ENCODE measurements at regions not wholly inside any gene's neighbourhood (a gene's known extent, or its start where the extent isn't known, plus 50 kb on each side); places are given as distances from the start of the nearest gene placed in this dataset.
"Not testable (repeated sequence)": the region's sequence is repeated elsewhere in the genome, so short reads cannot be mapped to it uniquely, and the experiment has no call there.

DNA sequence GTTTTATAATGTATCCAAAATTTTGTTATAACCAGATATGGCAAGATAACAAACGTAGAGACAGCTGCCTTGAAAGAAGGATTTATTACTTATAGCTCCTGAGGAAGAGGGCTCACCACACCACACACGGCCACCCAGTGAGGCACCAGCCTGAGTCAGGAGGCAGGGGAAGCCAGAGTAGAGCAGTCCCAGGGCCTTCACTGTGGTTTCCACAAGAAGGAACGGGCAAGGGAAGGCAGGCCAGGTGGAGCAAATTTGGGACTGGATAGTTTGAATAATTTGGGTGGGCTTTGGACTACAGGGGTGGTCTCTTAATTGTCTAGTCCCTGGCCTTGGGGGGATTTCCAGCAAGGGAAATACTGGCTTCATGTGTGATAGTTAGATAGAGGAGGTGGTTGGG, 72.5 kb downstream of the RRAGC start:
- DNase-seq (ENCODE audit: low spot score in 2 of 2): no peak
- FAIRE-seq: no peak

DNA sequence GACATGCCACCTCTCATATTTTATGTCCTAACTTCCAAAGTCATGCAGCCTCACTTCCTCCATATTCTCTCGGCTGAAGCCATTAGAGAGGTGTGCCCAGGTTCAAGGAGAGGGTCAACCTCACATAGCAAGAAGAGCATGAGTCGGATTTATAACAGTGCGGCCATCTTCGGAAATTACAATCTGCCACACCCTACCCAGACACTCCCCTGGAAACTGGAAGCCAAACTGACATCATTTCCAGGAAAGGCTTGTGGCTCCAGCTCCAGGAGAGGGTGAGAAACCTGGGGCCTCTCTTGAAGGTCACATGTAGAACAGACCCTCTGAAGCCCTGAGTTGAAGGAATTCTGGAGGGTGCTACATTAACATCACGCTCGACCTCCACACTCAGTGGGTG, 73.5 kb downstream of the RRAGC start:
- FAIRE-seq (no peak), DNase-seq (ENCODE audit: low spot score in 2 of 2) (no peak)

GRCh38 chr1:38785285-38786039, 74.1 kb downstream of the RRAGC start:
- FAIRE-seq: no peak
- no peak for DNase-seq (ENCODE audit: low spot score in 2 of 2)

DNA sequence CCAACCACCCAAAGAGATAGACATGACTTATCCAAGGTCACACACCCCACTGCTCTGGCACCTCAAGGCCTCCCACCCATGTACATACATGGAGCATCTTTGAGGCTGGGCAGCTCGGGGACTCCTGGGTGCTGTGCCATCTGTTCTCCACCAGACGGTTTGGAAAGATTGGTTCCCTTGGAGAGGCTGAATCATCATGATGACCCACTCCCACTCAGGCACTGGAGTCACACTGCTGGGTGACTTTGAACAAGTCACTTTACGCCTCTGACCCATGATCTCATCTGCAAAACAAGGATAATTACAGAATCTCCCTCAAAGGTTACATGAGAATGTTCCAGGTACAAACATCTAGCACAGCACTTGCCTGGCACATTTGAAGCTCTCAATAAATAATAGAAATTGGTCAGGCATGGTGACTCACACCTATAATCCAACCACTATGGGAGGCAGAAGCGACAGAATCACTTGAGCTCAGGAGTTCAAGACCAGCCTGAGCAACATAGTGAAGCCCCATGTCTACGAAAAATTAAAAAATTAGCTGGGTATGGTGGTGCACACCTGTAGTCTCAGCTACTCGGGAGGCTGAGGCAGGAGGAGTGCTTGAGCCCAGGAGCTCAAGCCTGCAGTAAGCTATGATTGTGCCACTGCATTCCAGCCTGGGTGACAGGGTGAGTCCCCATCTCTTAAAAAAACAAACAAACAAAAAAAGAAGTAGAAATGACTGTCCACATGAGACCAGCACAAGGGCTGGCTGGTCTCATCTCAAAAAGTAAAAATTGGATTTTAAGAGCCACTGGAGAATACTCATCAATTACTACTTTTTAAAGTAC, 74.9 kb downstream of the RRAGC start:
- DNase-seq (ENCODE audit: low spot score in 2 of 2): no peak
- no peak for FAIRE-seq

GRCh38 chr1:38783640-38784229, 75.8 kb downstream of the RRAGC start:
- FAIRE-seq (no peak), DNase-seq (ENCODE audit: low spot score in 2 of 2) (peak in 1 of 2 donors; percentile 34)

DNA sequence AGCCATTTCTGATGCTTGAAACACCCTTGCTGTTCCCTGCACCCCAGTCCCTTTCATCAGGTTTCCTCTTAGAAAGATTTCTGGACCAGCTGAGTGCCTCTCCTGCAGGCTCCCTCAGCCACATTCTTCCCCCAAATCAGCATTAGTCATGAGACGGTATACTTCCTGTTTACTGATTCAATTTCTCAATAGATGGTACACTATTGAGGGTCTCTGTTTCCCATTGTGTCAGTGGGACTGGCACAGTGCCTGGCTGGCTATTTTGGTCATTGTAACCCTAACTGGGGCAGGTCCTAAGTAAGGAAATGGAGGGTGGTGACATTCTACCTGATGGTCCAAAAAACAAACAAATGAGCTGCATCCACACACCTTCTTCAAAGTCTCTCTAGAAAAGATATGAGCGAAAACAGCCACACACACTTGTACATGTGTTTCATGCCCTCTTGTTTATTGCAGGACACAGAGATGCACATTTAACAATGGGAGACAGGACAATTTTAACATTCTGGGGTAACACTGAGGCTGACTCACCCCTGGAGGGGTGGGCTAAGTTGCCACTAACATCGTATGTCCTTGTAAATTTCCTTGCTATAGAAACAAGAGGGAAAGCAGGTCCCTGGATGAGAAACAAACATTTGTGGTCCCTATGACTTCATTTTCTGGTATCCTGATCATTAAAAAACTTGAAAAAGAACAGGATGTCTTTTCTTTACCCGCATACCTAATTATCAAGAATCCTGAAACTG, 77.5 kb downstream of the RRAGC start:
- FAIRE-seq (no peak), DNase-seq (ENCODE audit: low spot score in 2 of 2) (no peak)

DNA sequence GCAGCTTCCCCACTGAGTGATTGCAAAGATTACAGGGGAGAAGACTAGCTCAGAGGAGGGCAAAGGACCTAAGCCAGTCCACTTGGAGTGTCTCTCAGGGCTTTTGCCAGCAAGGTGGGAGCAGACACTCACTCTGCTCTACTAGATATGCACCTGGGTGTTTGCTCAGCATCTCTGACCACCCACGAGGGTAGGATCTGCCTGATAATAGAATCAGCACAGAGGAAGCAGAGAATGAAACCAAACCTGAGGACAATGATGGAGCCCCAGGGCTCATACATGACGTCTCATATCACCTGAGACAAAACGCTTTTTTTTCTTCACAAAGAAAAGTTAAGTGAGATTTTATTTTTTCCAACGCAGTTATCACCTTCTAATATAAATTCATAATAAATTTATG, 79.4 kb downstream of the RRAGC start:
- DNase-seq (ENCODE audit: low spot score in 2 of 2) (no peak), FAIRE-seq (no peak)

DNA sequence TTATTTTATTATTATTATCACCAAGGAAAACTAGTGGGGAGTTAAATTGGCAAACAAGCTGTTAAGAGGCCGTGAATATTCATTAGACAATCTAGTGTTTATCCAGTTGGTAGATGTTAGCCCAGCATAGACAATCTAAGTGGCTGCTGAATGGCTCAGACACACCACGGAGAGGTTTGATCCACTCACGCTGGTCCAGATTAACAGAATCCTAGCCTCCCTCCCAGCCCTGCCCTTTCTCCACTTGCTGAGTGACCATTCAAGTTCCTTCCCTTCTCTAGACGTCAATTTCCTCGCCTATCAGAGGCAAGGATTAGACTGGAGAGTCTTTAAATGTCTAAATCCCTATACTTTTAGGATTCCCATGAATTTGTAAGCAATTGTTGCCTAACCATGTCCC, 80.1 kb downstream of the RRAGC start:
- FAIRE-seq: no peak

DNA sequence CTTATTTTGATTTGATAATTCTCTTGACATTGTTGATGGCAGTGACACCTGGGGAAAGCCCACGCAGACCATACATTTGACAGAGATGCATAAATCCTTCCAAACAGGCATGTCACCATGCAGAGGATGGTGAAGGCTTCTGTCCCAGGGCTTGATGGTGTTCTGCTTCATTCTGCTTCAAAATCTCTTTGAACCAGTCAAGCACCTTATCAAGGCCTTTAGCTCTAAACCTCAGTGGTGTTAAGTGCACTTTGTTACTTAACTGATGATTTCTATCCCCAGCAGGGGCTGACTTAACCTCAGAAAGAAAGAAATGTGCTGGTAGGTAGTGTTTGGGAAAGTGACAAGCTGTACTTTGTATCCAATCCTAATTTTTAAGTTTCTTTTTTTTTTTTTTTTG, 81.1 kb downstream of the RRAGC start:
- no peak for DNase-seq (ENCODE audit: low spot score in 2 of 2)
- no peak for FAIRE-seq

More for the DNA sequence above, 80.1 kb downstream of the RRAGC start:
- no peak for DNase-seq (ENCODE audit: low spot score in 2 of 2)

GRCh38 chr1:38778051-38778450, 81.5 kb downstream of the RRAGC start:
- no peak for FAIRE-seq

DNA sequence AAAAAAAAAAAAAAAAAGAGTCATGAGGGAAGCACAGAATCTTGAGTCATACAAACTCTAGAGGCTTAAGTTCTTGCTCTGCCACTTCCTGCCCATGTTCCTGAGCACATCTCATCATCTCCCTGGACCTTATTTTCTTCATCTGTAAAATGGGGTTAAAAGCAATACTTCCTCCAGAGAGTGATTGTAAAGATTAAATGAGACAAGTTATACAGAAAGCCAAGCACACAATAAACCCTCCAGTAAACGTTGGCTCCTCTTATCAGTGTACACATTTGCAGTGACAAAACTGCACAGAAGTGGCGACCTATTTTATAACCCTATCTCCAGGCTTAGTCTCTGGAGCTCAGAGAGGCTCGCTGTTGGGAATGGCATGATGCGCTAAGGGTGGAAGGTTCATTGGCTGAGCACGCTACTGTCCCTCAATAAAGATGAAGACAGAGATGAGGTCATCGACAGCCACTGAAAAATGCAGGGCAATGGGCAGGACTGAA, 82.1 kb downstream of the RRAGC start:
- DNase-seq (ENCODE audit: low spot score in 2 of 2) (no peak), FAIRE-seq (no peak)

More at GRCh38 chr1:38778051-38778450, 81.5 kb downstream of the RRAGC start:
- no peak for DNase-seq (ENCODE audit: low spot score in 2 of 2)

DNA sequence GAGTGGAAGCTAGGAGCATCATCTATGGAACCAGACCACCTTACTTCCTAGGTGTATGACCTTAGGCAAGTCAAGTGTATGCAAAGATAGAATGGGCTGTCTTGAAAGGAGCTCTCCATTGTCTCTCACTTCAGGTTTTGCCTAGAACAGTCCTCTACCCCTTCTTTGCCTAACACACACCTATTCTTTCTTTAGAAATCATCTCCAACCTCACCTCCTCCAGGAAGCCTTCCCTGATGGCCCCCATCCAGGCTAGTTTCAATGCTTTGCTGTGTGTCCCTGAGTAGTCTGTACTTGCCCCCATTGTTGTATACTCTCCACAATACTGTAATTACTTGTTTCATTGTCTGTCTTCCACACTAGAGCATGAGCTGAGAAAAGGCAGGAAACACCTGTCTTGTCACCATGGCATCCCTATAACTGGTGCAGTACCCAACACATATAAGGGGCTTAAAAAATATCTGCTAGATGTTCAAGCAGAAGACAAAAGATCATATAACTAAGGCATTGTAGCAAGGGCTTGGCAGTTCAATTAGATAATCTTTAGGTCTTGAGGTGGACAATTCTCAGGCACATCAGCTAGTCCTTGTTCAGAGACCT, 83.0 kb downstream of the RRAGC start:
- no peak for DNase-seq (ENCODE audit: low spot score in 2 of 2)
- FAIRE-seq: no peak

- FAIRE-seq (no peak), DNase-seq (ENCODE audit: low spot score in 2 of 2) (no peak)
These were observed 84.3 kb downstream of the RRAGC start for GRCh38 chr1:38775175-38775845.

- no peak for FAIRE-seq
These were observed 86.1 kb downstream of the RRAGC start for GRCh38 chr1:38773483-38773882.

DNA sequence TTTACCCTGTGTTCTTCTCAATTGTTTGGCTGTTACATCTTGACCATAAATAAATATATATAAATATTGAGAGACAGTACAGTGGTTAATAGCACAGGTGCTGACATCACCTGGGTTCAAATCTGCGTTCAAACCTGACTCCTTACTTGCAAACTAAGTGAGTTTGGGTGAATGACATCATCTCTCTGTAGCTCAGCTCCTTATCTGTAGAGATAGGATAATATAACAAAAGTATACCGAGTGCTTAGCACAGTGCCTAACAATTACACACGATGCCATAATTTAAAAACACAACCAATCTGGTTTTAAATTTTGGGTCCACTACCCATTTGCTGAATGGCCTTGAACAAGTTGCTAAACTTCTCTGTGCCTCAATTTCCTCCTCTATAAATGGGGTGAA, 86.6 kb downstream of the RRAGC start:
- DNase-seq (ENCODE audit: low spot score in 2 of 2) (no peak), FAIRE-seq (no peak)

More at GRCh38 chr1:38773483-38773882, 86.1 kb downstream of the RRAGC start:
- no peak for DNase-seq (ENCODE audit: low spot score in 2 of 2)

GRCh38 chr1:38772026-38772425, 87.5 kb downstream of the RRAGC start:
- no peak for DNase-seq (ENCODE audit: low spot score in 2 of 2)
- no peak for FAIRE-seq

- not testable (repeated sequence) for DNase-seq (ENCODE audit: low spot score in 2 of 2); FAIRE-seq
These were observed 88.9 kb downstream of the RRAGC start for GRCh38 chr1:38770516-38771173.

DNA sequence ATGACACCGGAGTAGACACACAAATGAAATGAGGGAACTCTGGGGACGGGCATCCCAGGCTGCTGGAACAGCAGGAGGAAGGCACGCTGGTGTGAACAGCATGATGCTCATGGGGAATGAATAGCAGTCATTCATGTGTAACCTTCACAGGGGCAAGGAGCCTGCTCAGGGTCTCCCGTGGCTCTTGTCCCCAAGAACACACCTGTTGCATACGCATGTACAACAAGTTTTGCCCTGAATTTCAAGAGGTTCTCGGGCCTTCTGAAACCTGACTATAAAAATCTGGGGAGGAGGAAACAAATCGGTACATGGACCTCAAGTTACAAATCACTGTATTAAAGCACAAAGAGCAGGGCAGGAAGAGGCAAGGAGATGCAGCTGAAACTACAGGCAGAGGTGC, 93.4 kb downstream of the RRAGC start:
- DNase-seq (ENCODE audit: low spot score in 2 of 2): no peak
- FAIRE-seq: no peak

- FAIRE-seq (no peak), DNase-seq (ENCODE audit: low spot score in 2 of 2) (no peak)
These were observed 96.5 kb downstream of the RRAGC start for GRCh38 chr1:38763121-38763520.
